ENCODE measurements at regions not wholly inside any gene's neighbourhood (a gene's known extent, or its start where the extent isn't known, plus 50 kb on each side); places are given as distances from the start of the nearest gene placed in this dataset.
A peak's percentile ranks its signal among the peaks of the same experiment; 100 is the strongest.

GRCh38 chr2:67752969-67753368 is 309.8 kb downstream of the C1D start:
- Histone ChIP-seq H3K9me3 (replicated peaks in 1 of 3) (no peaks in the 10 kb centered on the region), H3K36me3 (replicated peaks in 1 of 2) (no peaks in the 10 kb centered on the region), H3K4me1 (replicated peaks in 1 of 2) (no peaks in the 10 kb centered on the region), H3K4me3 (no peak overlapping the region), H3K27me3 (no peaks in the 10 kb centered on the region), H3K27ac (no peak overlapping the region)
- no peak for DNase-seq
- TF ChIP-seq CTCF (IDR thresholded peaks at IDR 0.05) (no peak), POLR2A (IDR thresholded peaks at IDR 0.05) (no peak)
- intact Hi-C loops (cut with DNase I): no loop called here

GRCh38 chr2:67755156-67755882 is 307.5 kb downstream of the C1D start:
- Histone ChIP-seq H3K4me1 (replicated peaks in 1 of 2) (no peaks in the 10 kb centered on the region), H3K4me3 (no peak overlapping the region), H3K27ac (no peak overlapping the region), H3K9me3 (replicated peaks in 1 of 3) (no peaks in the 10 kb centered on the region), H3K27me3 (no peaks in the 10 kb centered on the region), H3K36me3 (replicated peaks in 1 of 2) (no peaks in the 10 kb centered on the region)
- intact Hi-C loops (cut with DNase I): no loop called here
- DNase-seq: peak in 1 of 7 donors; percentile 56
- TF ChIP-seq CTCF (IDR thresholded peaks at IDR 0.05): no peak
- no peak for TF ChIP-seq POLR2A (IDR thresholded peaks at IDR 0.05)
- 71 to 80% (median 74%) methylated on average over 11 of the region's 11 CpGs for WGBS, 4 donors

- WGBS, 4 donors: 74 to 86% (median 83%) methylated on average over 3 of the region's 3 CpGs
- Histone ChIP-seq H3K27ac (no peak overlapping the region), H3K4me3 (no peak overlapping the region), H3K4me1 (replicated peaks in 1 of 2) (no peaks in the 10 kb centered on the region), H3K9me3 (replicated peaks in 1 of 3) (no peaks in the 10 kb centered on the region), H3K36me3 (replicated peaks in 1 of 2) (no peaks in the 10 kb centered on the region), H3K27me3 (no peaks in the 10 kb centered on the region)
- no peak for TF ChIP-seq POLR2A (IDR thresholded peaks at IDR 0.05)
- TF ChIP-seq CTCF (IDR thresholded peaks at IDR 0.05): no peak
- intact Hi-C loops (cut with DNase I): no loop called here
- no peak for DNase-seq
Observed at GRCh38 chr2:67760995-67761394, 301.8 kb downstream of the C1D start.

- 95 to 100% (median 96%) methylated on average over 3 of the region's 3 CpGs for WGBS, 4 donors
- Histone ChIP-seq H3K27ac (no peak overlapping the region), H3K9me3 (replicated peaks in 1 of 3) (no peaks in the 10 kb centered on the region), H3K36me3 (replicated peaks in 1 of 2) (no peaks in the 10 kb centered on the region), H3K4me1 (replicated peaks in 1 of 2) (peaks cover 7 to 11% of the 10 kb centered on the region in 2 donors), H3K4me3 (no peak overlapping the region), H3K27me3 (no peaks in the 10 kb centered on the region)
- intact Hi-C loops (cut with DNase I): no loop called here
- DNase-seq: no peak
- TF ChIP-seq POLR2A (IDR thresholded peaks at IDR 0.05) (no peak), CTCF (IDR thresholded peaks at IDR 0.05) (no peak)
Observed at GRCh38 chr2:67771380-67771779, 291.4 kb downstream of the C1D start.

Measured in adrenal gland (tissue), 9 donors.